GM12878 (cell line): ENCODE measurements at regions not wholly inside any gene's neighbourhood (a gene's known extent, or its start where the extent isn't known, plus 50 kb on each side); places are given as distances from the start of the nearest gene placed in this dataset.

Source experiments
- KAT2A ChIP-seq: conservative IDR thresholded peaks from 2 replicates; pipeline ENCODE4 v1.6.1; 2011; ENCODE audit warnings: low read depth, low read length; ENCODE audit not compliant: control insufficient read depth
- POLR2AphosphoS5 ChIP-seq: IDR thresholded peaks from 2 replicates; pipeline ENCODE4 v1.6.1; 2011; ENCODE audit warnings: mild to moderate bottlenecking, low read length, inconsistent platforms
- SP1 ChIP-seq: IDR thresholded peaks from one replicate; pipeline ENCODE4 v1.6.1; 2011; ENCODE audit warnings: low read depth, low read length
- USF1 ChIP-seq: IDR thresholded peaks from 2 replicates; pipeline ENCODE4 v1.6.1; 2011; ENCODE audit warnings: borderline replicate concordance, low read depth, mild to moderate bottlenecking, moderate library complexity, mixed read lengths, low read length; ENCODE audit not compliant: insufficient read depth; ENCODE audit errors: extremely low read length
- TF ChIP-seq, protein P1 (sequence below): fragments of 450-650 bp; IDR thresholded peaks from 2 replicates; pipeline ENCODE4 v1.6.1; 2017; ENCODE audit warnings: mild to moderate bottlenecking, low read depth, inconsistent platforms; ENCODE audit not compliant: poor library complexity, severe bottlenecking

- TF ChIP-seq KAT2A (no peak), USF1 (no peak), SP1 (no peak), POLR2AphosphoS5 (no peak)
- TF ChIP-seq, protein P1, sequence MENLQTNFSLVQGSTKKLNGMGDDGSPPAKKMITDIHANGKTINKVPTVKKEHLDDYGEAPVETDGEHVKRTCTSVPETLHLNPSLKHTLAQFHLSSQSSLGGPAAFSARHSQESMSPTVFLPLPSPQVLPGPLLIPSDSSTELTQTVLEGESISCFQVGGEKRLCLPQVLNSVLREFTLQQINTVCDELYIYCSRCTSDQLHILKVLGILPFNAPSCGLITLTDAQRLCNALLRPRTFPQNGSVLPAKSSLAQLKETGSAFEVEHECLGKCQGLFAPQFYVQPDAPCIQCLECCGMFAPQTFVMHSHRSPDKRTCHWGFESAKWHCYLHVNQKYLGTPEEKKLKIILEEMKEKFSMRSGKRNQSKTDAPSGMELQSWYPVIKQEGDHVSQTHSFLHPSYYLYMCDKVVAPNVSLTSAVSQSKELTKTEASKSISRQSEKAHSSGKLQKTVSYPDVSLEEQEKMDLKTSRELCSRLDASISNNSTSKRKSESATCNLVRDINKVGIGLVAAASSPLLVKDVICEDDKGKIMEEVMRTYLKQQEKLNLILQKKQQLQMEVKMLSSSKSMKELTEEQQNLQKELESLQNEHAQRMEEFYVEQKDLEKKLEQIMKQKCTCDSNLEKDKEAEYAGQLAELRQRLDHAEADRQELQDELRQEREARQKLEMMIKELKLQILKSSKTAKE: no peak
Observed at GRCh38 chr11:4191031-4191571, 96.5 kb downstream of the RRM1 start.
